K562 (cell line): ENCODE measurements at regions not wholly inside any gene's neighbourhood (a gene's known extent, or its start where the extent isn't known, plus 50 kb on each side); places are given as distances from the start of the nearest gene placed in this dataset.

Experiments
- ARID4B ChIP-seq: sonication (generic); formaldehyde crosslinking; IDR thresholded peaks from 2 replicates; pipeline ENCODE4 v1.8.0; 2022; ENCODE audit warnings: mild to moderate bottlenecking, missing genetic modification reagents
- ATF7 ChIP-seq: fragments of 450-650 bp; IDR thresholded peaks from 2 replicates; pipeline ENCODE4 v1.7.1; 2014; ENCODE audit warnings: mild to moderate bottlenecking, moderate library complexity
- CTBP1 ChIP-seq: fragments of 450-650 bp; IDR thresholded peaks from 2 replicates; pipeline ENCODE4 v1.6.1; 2016; ENCODE audit warnings: borderline replicate concordance
- KLF1 ChIP-seq: fragments of 450-650 bp; IDR thresholded peaks from 2 replicates; pipeline ENCODE4 v1.6.1; 2016; ENCODE audit warnings: missing genetic modification characterization, missing compliant biosample characterization
- KLF13 ChIP-seq: fragments of 450-650 bp; IDR thresholded peaks from 2 replicates; pipeline ENCODE4 v1.6.1; 2016; ENCODE audit warnings: missing genetic modification characterization, low read depth, mild to moderate bottlenecking, missing compliant biosample characterization, moderate library complexity, borderline replicate concordance
- MBD1 ChIP-seq: fragments of 250-450 bp; sonication (Bioruptor Pico); IDR thresholded peaks from 2 replicates; pipeline ENCODE4 v1.8.0; 2022; ENCODE audit warnings: inconsistent platforms
- NFRKB ChIP-seq: fragments of 450-650 bp; IDR thresholded peaks from 2 replicates; pipeline ENCODE4 v1.6.1; 2016; ENCODE audit warnings: low read depth
- NRF1 ChIP-seq, 2 experiments: fragments of 450-650 bp; IDR thresholded peaks in 1 of 2; conservative IDR thresholded peaks in 1 of 2; 2 replicates each; pipeline ENCODE4 v1.6.1; 2014; ENCODE audit warnings: mild to moderate bottlenecking in 2 of 2
- PHTF2 ChIP-seq: fragments of 250-450 bp; sonication (Bioruptor Pico); IDR thresholded peaks from 2 replicates; pipeline ENCODE4 v1.5.0; 2021; ENCODE audit warnings: mild to moderate bottlenecking
- SRF ChIP-seq, 2 experiments: fragments of 250-450, 450-650 bp in 1 of 2; sonication (Bioruptor Pico) in 1 of 2; sonication (generic) in 1 of 2; formaldehyde crosslinking; IDR thresholded peaks; 2 replicates each; pipeline versions ENCODE4 v1.5.0 to v1.5.1; 2020 to 2022; ENCODE audit warnings: mild to moderate bottlenecking in 1 of 2, missing genetic modification reagents in 1 of 2
- TAF9B ChIP-seq: fragments of 450-650 bp; IDR thresholded peaks from 2 replicates; pipeline ENCODE4 v1.6.1; 2018; ENCODE audit warnings: mild to moderate bottlenecking; ENCODE audit not compliant: partially characterized antibody
- TBP ChIP-seq: optimal IDR thresholded peaks from 2 replicates; pipeline ENCODE3; 2011; ENCODE audit warnings: low read depth, low read length, improper control_type of control experiment
- TOE1 ChIP-seq, 2 experiments: fragments of 450-650 bp in 1 of 2; sonication (generic) in 1 of 2; formaldehyde crosslinking in 1 of 2; IDR thresholded peaks; 2 replicates each; pipeline versions ENCODE4 v1.7.1 to v1.8.0; 2016 to 2022; ENCODE audit warnings: borderline replicate concordance in 2 of 2, mild to moderate bottlenecking in 2 of 2, antibody characterized with exemption in 1 of 2, inconsistent platforms in 1 of 2, low read depth in 1 of 2, missing genetic modification reagents in 1 of 2, moderate library complexity in 1 of 2
- ZBTB17 ChIP-seq: fragments of 450-650 bp; formaldehyde crosslinking; IDR thresholded peaks from 2 replicates; pipeline ENCODE4 v1.4.0; 2020; ENCODE audit warnings: mild to moderate bottlenecking
- ZBTB43 ChIP-seq: sonication (generic); formaldehyde crosslinking; IDR thresholded peaks from 2 replicates; pipeline ENCODE4 v1.8.0; 2023; ENCODE audit warnings: mild to moderate bottlenecking, missing genetic modification reagents
- ZNF311 ChIP-seq: fragments of 250-450 bp; sonication (Bioruptor Pico); IDR thresholded peaks from 2 replicates; pipeline ENCODE4 v1.4.0; 2020; ENCODE audit warnings: mild to moderate bottlenecking, moderate library complexity
- ZNF551 ChIP-seq: fragments of 250-450 bp; sonication (Bioruptor Pico); IDR thresholded peaks from 2 replicates; pipeline ENCODE4 v1.5.0; 2021; ENCODE audit warnings: mild to moderate bottlenecking, moderate library complexity
- ZNF589 ChIP-seq: fragments of 200-800 bp; sonication (Bioruptor generic); IDR thresholded peaks from 2 replicates; pipeline ENCODE4 v1.6.1; 2016; ENCODE audit warnings: low read depth, missing genetic modification characterization, missing compliant biosample characterization
- ZNF668 ChIP-seq: fragments of 250-450 bp; sonication (Bioruptor Pico); IDR thresholded peaks from 2 replicates; pipeline ENCODE4 v1.8.0; 2022; ENCODE audit warnings: mild to moderate bottlenecking, inconsistent platforms
- ZSCAN32 ChIP-seq: fragments of 450-650 bp; formaldehyde crosslinking; IDR thresholded peaks from 2 replicates; pipeline ENCODE4 v1.4.0; 2020; ENCODE audit warnings: mild to moderate bottlenecking, moderate library complexity

- no peak for TF ChIP-seq TOE1 (IDR thresholded peaks at IDR 0.05; ENCODE audit: borderline replicate concordance)
- TF ChIP-seq TOE1 (CRISPR knock-in tag; IDR thresholded peaks at IDR 0.05; ENCODE audit: borderline replicate concordance, low read depth), result no peak
- no peak for TF ChIP-seq NRF1 (conservative IDR thresholded peaks at IDR 0.05 in 1 of 2, IDR thresholded peaks at IDR 0.05 in 1 of 2)
- 0 out of 2 replicates have a peak, but pooled peaks have one; percentile 28 for TF ChIP-seq ZNF311 (CRISPR knock-in tag)
- TF ChIP-seq ZNF551 (CRISPR knock-in tag), result no peak
- TF ChIP-seq ZNF668 (CRISPR knock-in tag), result no peak
- peak; percentile 96 for TF ChIP-seq ATF7
- peak; percentile 88 for TF ChIP-seq ZNF589 (CRISPR knock-in tag)
- no peak for TF ChIP-seq PHTF2 (CRISPR knock-in tag)
- no peak for TF ChIP-seq KLF13 (tag)
- TF ChIP-seq ARID4B (CRISPR knock-in tag), result no peak
- no peak for TF ChIP-seq MBD1
- TF ChIP-seq TBP, result no peak
- TF ChIP-seq KLF1 (tag), result no peak
- peak; percentile 65; the same call in 1 of the 2 replicates for TF ChIP-seq CTBP1
- no peak for TF ChIP-seq ZBTB43
- no peak for TF ChIP-seq TAF9B
- TF ChIP-seq NFRKB, result 0 out of 2 replicates have a peak, but pooled peaks have one; percentile 16
- peak; percentile 99 for TF ChIP-seq ZSCAN32
- TF ChIP-seq SRF (CRISPR knock-in tag; IDR thresholded peaks at IDR 0.05), result peak in 1 of 2 experiments; percentile 85; a peak in 1 of 4 replicates
- TF ChIP-seq ZBTB17, result no peak
Observed at GRCh38 chr5:138702166-138703077, 50.8 kb upstream of the CTNNA1 start (continued).
